HK-2 (cell line): ENCODE measurements at regions not wholly inside any gene's neighbourhood (a gene's known extent, or its start where the extent isn't known, plus 50 kb on each side); places are given as distances from the start of the nearest gene placed in this dataset.
"Not testable (repeated sequence)": the region's sequence is repeated elsewhere in the genome, so short reads cannot be mapped to it uniquely, and the experiment has no call there.

Experiments
- DNase-seq: peaks from one replicate; pipeline ENCODE4 v3.0.0-alpha.2; 2018; ENCODE audit not compliant: unreplicated experiment

GRCh38 chr6:56904068-56904467 lies 50.8 kb upstream of the BEND6 start:
- DNase-seq, result no peak

- no peak for DNase-seq
Measured at GRCh38 chr6:56902641-56903464, 52.1 kb upstream of the BEND6 start.

GRCh38 chr6:56900784-56901183 lies 54.1 kb upstream of the BEND6 start:
- no peak for DNase-seq

- DNase-seq, result no peak
Measured at GRCh38 chr6:56899753-56900152, 55.2 kb upstream of the BEND6 start.

GRCh38 chr6:56899311-56899710 lies 55.6 kb upstream of the BEND6 start:
- DNase-seq, result no peak

- no peak for DNase-seq
Measured at GRCh38 chr6:56897789-56898529, 56.9 kb upstream of the BEND6 start.

- DNase-seq, result no peak
Measured at GRCh38 chr6:56891754-56892153, 63.2 kb upstream of the BEND6 start.

GRCh38 chr6:56890683-56891429 lies 64.1 kb upstream of the BEND6 start:
- no peak for DNase-seq

- DNase-seq, result no peak
Measured at GRCh38 chr6:56890066-56890465, 64.8 kb upstream of the BEND6 start.

GRCh38 chr6:56889492-56889891 lies 65.4 kb upstream of the BEND6 start:
- no peak for DNase-seq

GRCh38 chr6:56888687-56889086 lies 66.2 kb upstream of the BEND6 start:
- no peak for DNase-seq

GRCh38 chr6:56887086-56887485 lies 67.8 kb upstream of the BEND6 start:
- no peak for DNase-seq

GRCh38 chr6:56877922-56878321 lies 77.0 kb upstream of the BEND6 start:
- DNase-seq, result no peak

- no peak for DNase-seq
Measured at GRCh38 chr6:56875961-56876360, 78.9 kb upstream of the BEND6 start.

GRCh38 chr6:56875523-56875922 lies 79.4 kb upstream of the BEND6 start:
- DNase-seq, result no peak

- DNase-seq, result no peak
Measured at GRCh38 chr6:56874328-56874727, 80.6 kb upstream of the BEND6 start.

- not testable (repeated sequence) for DNase-seq
Measured at GRCh38 chr6:56870053-56870452, 84.9 kb upstream of the BEND6 start.

GRCh38 chr6:56869346-56869745 lies 85.6 kb upstream of the BEND6 start:
- DNase-seq, result no peak

GRCh38 chr6:56868687-56869086 lies 86.2 kb upstream of the BEND6 start:
- no peak for DNase-seq

- no peak for DNase-seq
Measured at GRCh38 chr6:56866917-56867522, 87.9 kb upstream of the BEND6 start.

- no peak for DNase-seq
Measured at GRCh38 chr6:56865081-56865875, 89.6 kb upstream of the BEND6 start.
